ENCODE measurements at regions not wholly inside any gene's neighbourhood (a gene's known extent, or its start where the extent isn't known, plus 50 kb on each side); places are given as distances from the start of the nearest gene placed in this dataset.

GRCh38 chr17:53017227-53017626 lies 805.5 kb upstream of the KIF2B start:
- no peaks in the 10 kb centered on the region for H3K79me2 ChIP-seq (ENCODE audit: insufficient read depth, low read length)

More at GRCh38 chr17:53017227-53017626, 805.5 kb upstream of the KIF2B start:
- Histone ChIP-seq H2AFZ (ENCODE audit: low read depth, low read length, poor library complexity, severe bottlenecking) (no peak overlapping the region), H3K9me3 (ENCODE audit: control insufficient read depth in 1 of 2, insufficient read depth in 1 of 2, low read depth in 1 of 2, low read length in 2 of 2) (peaks cover 35 to 41% of the 10 kb centered on the region in 2 experiments), H3K9ac (ENCODE audit: low read length) (no peak overlapping the region), H4K20me1 (ENCODE audit: insufficient read depth) (no peaks in the 10 kb centered on the region), H3K4me1 (ENCODE audit: control insufficient read depth in 1 of 2, insufficient read depth in 2 of 2, low read length in 2 of 2) (no peaks in the 10 kb centered on the region), H3K27me3 (ENCODE audit: insufficient read depth, low read length) (no peaks in the 10 kb centered on the region), H3K27ac (ENCODE audit: low read depth, low read length) (no peak overlapping the region), H3K4me3 (replicated peaks in 1 of 2; ENCODE audit: low read depth in 1 of 2, low read length in 2 of 2) (no peak overlapping the region), H3K4me2 (ENCODE audit: low read length) (no peak overlapping the region), H3K9me2 (ENCODE audit: insufficient read depth) (no peaks in the 10 kb centered on the region), H3K36me3 (ENCODE audit: control insufficient read depth in 1 of 2, insufficient read depth in 2 of 2, low read length in 2 of 2) (no peaks in the 10 kb centered on the region)
- DNase-seq (ENCODE audit: low read depth, low spot score) = no peak
- no peak for ATAC-seq
- ChIA-PET POLR2A (no interaction called here), RAD21 (ENCODE audit: low non-redundant PET in 1 of 2, low total read pairs in 2 of 2, uncharacterized antibody in 2 of 2, unreplicated experiment in 2 of 2) (no interaction called here), CTCF (no interaction called here)
- intact Hi-C loops (cut with micrococcal nuclease) = no loop called here
- TF ChIP-seq CTCF (IDR thresholded peaks at IDR 0.05 in 2 of 3, conservative IDR thresholded peaks at IDR 0.05 in 1 of 3; ENCODE audit: borderline replicate concordance in 1 of 3, insufficient read depth in 1 of 3, low read depth in 2 of 3, low read length in 2 of 3) (no peak), REST (IDR thresholded peaks at IDR 0.05; ENCODE audit: low read depth) (no peak), POLR2AphosphoS5 (IDR thresholded peaks at IDR 0.05; ENCODE audit: low read depth, low read length) (no peak), ATF3 (IDR thresholded peaks at IDR 0.05) (no peak), ZFX (IDR thresholded peaks at IDR 0.05) (no peak), MAX (IDR thresholded peaks at IDR 0.05) (no peak), YY1 (IDR thresholded peaks at IDR 0.05; ENCODE audit: extremely low read depth, insufficient replicate concordance, low read depth, low read length) (no peak), SP1 (IDR thresholded peaks at IDR 0.05; ENCODE audit: low read depth) (no peak), EGR1 (IDR thresholded peaks at IDR 0.05; ENCODE audit: low read depth) (no peak), ZNF274 (IDR thresholded peaks at IDR 0.05; ENCODE audit: low read depth, low read length) (no peak), TCF7L2 (IDR thresholded peaks at IDR 0.05; ENCODE audit: borderline replicate concordance, extremely low read depth, insufficient read depth, insufficient read length) (no peak), FOSL1 (IDR thresholded peaks at IDR 0.05; ENCODE audit: low read depth) (no peak), SIN3A (IDR thresholded peaks at IDR 0.05; ENCODE audit: low read depth) (no peak), CEBPB (IDR thresholded peaks at IDR 0.05; ENCODE audit: low read depth) (no peak), ZBTB33 (IDR thresholded peaks at IDR 0.05; ENCODE audit: extremely low read depth, insufficient replicate concordance, low read length) (no peak)
- no TSS peak for BruUV-seq (replicated peaks)

Measured in HCT116 (cell line).